Stimulated activated CD4-positive, alpha-beta T cell treated with anti-CD3 and anti-CD28 coated beads, Interleukin-4, amount 100 ng/mL, for 4 hours (primary cell): ENCODE measurements at regions not wholly inside any gene's neighbourhood (a gene's known extent, or its start where the extent isn't known, plus 50 kb on each side); places are given as distances from the start of the nearest gene placed in this dataset.

Experiments used
- DNase-seq, 2 experiments: peaks; one replicate each; pipeline ENCODE4 v3.0.0-alpha.2; 2020

DNA sequence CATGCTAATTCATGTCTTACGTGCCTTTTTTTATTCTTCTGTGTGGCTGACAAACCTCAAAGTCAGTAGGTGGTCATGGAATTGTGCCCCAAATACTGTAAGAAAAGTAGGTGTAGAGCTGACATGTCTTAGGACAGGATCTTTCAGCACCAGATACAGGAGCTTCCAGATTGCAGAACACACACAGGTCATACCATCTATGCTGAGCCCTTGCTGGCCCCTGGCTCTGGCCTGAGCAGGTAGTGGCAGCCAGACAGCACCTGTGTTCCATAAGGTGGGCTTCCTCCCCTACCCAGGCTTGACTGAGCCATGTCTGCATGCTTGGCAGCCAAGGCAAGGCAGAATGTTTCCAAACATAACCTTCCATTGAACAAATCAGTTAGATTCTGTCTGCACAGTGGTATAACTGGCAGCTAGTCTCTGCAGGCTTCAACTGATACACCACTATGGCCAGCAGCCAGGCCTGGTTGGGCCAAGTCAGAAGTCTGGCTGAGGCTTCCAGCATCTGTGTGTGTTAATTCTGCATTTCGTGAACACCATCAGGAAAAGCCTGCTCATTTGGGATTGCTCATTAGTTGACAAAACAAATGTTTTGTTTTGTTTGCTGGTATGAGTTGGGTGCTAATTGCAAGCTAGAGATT lies 366.5 kb downstream of the FOXA2 start:
- no peak for DNase-seq

GRCh38 chr20:22216984-22217383 lies 367.4 kb downstream of the FOXA2 start:
- DNase-seq = no peak

- DNase-seq = no peak
Observed at GRCh38 chr20:22214296-22214695, 370.1 kb downstream of the FOXA2 start.

GRCh38 chr20:22213271-22213670 lies 371.1 kb downstream of the FOXA2 start:
- no peak for DNase-seq

DNA sequence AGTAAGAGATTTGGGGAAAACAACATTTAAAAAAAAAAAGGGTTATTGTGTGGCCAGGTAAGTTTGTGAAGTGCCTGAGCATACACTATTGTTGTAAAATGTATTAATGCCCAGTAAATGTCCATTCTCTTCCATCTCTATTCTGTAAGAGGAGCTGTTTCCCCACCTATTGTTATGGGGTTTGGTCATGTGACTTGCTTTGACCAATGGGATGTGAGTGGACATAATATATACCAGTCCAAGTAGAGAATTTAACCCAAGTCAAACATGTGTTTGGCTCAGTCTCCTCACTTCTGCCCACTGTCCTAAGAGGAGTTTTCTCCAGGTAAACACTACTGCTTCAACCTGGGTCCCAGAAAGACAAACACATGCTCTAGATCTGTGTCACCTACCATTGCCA lies 377.1 kb downstream of the FOXA2 start:
- no peak for DNase-seq

DNA sequence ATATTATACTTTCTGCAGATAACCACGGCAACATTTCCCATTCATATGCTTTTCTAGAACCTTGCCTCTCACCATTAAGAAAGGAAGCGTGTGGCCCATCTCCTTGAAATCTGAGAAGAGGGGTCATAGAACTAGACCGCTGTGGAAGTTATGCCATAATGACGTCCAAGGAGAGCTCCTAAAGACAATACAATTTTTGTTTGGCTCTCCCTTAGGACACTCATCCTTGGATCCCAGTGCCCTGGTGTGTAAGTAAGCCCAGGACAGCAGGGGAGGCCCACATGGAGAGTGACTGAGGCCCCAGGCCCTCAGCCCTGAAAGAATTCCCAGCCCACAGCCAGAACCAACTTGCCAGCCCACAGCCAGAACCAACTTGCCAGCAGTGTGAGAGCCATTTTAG lies 379.6 kb downstream of the FOXA2 start:
- no peak for DNase-seq

DNA sequence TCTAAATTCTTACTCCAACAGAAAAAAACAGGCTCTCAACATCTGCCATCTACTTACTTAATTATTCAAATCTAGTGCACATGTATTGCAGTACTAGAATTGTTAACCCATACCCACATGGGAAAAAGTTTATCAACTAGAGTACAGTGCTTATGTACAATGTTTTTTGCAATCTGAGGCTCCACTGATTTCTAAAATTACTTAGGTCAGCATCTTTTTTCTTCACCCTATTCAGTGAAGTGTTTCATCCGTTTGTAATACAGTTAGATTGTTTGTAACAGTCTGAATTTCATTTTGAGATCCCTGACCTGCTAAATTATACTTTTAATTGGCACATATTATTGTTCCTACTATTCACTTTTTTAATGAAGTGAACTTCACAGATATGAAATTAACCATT lies 402.2 kb downstream of the FOXA2 start:
- no peak for DNase-seq

- no peak for DNase-seq
Observed at GRCh38 chr20:22180244-22180643, 404.1 kb downstream of the FOXA2 start.

DNA sequence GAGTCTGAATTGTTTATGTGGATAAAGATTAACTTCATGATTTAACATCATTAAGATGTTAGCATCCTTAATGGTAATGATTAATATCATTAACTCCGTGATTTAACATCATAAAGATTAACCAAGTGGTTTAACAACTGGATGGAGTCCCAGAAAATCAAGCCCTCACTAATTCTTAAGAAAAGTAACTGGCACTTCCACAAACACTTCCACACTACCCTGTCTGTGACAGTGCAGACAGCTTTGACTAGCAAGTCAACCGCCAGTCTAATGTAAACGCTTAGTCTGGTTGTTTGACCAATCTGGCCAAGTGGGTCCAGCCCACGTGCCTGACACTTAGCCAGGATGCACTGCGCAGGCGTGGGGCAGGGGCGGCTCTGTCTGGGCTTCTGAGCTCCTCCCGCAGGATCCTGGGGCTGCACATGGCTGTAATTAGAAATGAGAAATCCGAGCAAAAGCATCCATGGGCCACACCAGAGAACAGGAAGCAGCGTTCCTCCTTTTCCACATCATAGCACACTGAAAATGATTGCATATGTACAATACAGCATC lies 424.2 kb downstream of the FOXA2 start:
- DNase-seq = no peak

DNA sequence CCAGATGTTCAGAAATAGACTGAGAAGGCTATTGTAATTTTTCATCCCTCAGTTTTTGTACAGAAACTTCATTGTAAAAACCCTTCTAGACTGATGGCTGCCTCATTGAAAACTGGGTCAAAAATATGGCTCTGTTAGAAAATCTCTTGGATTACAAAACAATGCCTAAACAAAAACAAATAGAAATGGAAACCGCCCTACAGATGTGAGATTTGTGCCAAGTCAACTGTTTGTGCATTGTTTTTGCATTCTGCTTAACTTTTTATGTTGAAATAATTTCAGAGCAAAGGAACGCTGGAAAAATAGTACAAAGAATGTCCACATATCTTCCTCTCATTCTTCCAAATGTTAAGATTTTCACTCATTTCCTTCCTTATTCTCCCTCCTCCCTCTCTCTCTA lies 425.1 kb downstream of the FOXA2 start:
- DNase-seq = no peak

GRCh38 chr20:22127587-22127986 lies 422.1 kb downstream of the PAX1 start:
- DNase-seq = no peak

- DNase-seq = no peak
Observed at GRCh38 chr20:22106308-22106938, 401.0 kb downstream of the PAX1 start.

DNA sequence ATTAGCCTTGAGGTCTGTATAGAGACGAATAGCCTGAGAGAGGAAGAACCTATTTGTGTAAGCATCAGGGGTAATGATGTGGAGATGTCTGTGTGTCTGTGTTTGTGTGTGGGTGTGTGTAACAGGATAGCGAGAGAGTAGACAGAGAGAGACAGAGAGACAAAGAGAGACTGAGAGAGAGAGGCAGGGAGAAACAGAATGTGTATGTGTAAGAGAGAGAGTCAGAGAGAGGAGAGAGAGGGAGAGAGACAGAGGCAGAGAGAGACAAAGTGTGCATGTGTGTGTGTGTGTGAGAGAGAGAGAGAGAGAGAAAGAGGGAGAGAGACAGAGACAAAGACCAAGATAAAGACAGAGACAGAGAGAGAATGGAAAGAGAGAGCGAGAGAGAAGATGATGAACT lies 396.1 kb downstream of the PAX1 start:
- no peak for DNase-seq

- DNase-seq = no peak
Observed at GRCh38 chr20:22100686-22101085, 395.2 kb downstream of the PAX1 start.

- DNase-seq = no peak
Observed at GRCh38 chr20:22099348-22099747, 393.9 kb downstream of the PAX1 start.

GRCh38 chr20:22098511-22098910 lies 393.0 kb downstream of the PAX1 start:
- no peak for DNase-seq

- no peak for DNase-seq
Observed at GRCh38 chr20:22093122-22093521, 387.7 kb downstream of the PAX1 start.

DNA sequence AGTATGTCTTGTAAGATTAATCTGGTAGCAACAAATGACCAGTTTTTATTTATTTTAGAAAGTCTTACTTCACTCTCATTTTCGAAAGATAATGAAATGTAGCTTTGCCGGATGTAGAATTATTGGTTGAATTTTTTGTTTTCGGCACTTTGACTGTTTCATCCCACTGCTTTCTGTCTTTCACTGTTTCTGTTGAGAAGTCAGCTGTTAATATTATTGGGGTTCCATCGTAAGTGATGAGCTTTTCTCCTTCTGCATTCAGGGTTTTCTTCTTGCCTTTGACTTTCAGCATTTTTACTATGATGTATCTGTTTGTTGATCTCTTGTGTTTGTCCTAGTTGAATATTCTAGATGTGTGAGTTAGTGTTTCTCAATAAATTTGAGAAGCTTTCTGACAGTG lies 383.4 kb downstream of the PAX1 start:
- no peak for DNase-seq

DNA sequence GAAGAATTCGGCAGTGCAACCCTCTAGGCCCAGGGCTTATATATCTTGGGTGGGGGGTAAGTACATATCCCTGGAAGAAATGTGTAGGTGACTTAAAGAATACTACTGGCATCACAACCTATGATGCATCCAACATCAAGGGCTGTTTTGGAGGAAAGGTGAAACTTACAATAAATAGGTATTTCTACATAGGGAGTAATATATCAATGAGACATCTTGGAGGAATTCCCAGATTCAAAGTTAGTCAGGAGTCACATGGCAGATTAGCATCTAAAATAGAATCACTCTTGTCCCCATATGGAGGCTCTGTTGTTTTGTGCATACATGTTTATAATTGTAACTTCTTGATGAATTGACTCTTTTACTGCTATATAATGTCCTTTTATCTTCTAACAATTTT lies 375.5 kb downstream of the PAX1 start:
- DNase-seq = no peak

DNA sequence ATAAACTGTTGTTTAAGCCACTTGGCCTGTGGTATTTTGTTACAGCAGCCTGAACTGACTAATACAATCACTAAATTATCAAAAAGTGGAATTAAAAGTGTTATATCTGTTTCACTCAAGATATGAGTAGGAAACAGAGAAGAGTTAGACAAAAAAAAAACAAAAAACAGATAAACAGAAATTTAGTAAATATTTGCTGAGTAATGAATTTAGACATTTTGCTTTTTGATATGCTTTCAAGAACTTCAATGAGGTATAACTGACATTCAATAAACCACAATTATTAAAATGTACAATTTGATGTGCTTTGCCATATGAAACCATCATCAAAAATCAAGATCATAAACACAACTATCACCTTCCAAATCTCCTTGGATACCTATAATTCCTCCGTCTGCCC lies 369.2 kb downstream of the PAX1 start:
- DNase-seq = no peak

- DNase-seq = no peak
Observed at GRCh38 chr20:22071841-22072240, 366.4 kb downstream of the PAX1 start.

DNA sequence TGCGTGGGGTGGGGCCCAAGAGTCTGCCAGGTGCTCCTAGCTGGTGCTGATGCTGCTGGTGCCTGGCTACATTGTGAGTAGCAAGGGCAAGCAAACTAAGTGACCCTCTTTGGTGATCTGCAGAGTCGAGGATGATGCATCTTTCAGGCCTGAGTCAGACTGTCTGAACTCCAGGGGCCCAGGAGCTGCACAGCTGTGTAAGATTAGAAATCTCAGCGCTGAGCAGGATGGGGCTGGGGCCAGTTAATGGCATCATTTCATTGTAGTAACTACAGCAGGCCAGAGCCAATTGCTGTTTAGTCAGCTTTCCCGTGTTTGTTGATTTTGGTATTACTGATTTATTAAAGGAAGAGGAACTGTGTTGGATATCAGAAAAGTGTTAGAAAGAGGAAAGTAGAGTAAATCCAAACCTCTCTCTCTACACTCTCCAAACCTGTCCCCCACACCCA lies 365.2 kb downstream of the PAX1 start:
- DNase-seq = no peak

- no peak for DNase-seq
Observed at GRCh38 chr20:22063753-22064152, 358.3 kb downstream of the PAX1 start.

GRCh38 chr20:22062874-22063273 lies 357.4 kb downstream of the PAX1 start:
- no peak for DNase-seq

DNA sequence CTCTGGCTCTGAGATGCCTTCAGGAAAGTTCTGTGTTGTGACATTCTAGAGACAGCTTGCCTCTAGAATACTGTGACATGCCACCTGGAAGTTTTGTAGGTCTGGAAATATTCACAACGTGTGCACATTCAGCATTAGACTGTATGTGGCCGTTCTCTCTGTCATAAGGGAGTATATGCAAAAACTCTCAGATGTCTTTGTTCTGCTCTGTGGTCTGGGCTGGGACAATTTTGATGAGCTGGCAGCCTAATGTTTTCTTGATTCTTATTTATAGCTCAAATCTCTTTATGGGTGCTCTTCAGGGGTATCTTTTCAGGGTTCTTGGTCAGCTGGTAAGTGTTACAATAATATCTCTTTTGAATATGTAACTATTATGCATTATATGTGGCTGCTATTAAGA lies 355.1 kb downstream of the PAX1 start:
- DNase-seq = no peak
